Amniotic epithelial cell (primary cell): ENCODE measurements at regions not wholly inside any gene's neighbourhood (a gene's known extent, or its start where the extent isn't known, plus 50 kb on each side); places are given as distances from the start of the nearest gene placed in this dataset.

Experiments used
- DNase-seq: peaks from one replicate; pipeline ENCODE4 v3.0.0-alpha.2; 2010; ENCODE audit warnings: low read depth

- peak; percentile 52 for DNase-seq
Observed at GRCh38 chr5:93055561-93055960, 525.5 kb downstream of the NR2F1-AS1 start.

DNA sequence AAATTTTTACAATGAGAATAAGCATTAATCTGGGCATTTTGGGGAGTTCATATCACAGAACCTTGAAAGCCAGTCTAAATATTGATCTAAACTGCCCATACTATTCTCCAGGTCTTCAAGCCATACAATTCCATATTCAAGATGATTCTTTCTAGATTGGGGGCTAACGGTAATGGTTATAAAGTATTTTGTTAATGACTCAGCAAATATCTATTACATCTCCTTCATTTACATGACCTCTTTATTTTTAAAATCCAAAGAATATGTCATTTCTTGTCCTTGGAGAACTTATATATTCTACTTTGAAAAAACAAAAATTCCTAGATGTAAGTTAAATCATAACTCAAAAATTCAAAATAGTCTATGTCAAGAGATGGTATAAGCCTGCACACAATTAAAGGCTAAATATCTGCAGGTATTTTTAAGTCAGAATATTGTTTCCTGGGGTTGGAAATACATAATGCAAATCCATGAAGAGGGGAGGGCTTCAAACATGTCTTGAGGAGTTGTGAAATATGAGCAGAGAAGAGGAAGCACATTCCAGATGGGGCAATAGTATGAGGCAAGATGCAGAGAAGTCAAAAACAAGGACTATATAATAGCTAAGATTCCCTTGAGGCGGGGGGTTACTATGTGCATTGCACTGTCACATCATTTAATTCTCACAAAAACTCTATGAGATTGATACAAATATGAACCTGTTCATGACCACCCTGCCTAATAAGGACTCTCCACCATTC lies 526.4 kb downstream of the NR2F1-AS1 start:
- DNase-seq, result peak; percentile 93

DNA sequence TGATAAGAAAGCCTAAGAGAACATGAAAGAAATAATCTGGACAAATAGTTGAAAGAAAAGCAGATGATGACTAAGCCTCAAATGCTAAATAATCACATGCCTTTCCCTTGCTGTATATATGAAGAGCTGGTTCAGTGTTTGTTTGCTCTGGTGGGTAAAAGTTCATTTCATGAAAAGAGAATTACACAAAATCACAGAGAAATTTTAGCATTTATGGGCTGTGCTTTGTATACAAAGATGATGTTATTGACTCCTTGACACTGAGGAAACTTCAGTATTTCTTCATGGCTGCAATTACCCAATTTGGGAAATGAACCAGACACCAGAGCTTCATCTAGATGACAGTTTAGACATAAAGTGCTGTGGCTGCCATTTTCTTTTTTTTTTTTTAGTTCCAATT lies 527.2 kb downstream of the NR2F1-AS1 start:
- DNase-seq, result peak; percentile 77

DNA sequence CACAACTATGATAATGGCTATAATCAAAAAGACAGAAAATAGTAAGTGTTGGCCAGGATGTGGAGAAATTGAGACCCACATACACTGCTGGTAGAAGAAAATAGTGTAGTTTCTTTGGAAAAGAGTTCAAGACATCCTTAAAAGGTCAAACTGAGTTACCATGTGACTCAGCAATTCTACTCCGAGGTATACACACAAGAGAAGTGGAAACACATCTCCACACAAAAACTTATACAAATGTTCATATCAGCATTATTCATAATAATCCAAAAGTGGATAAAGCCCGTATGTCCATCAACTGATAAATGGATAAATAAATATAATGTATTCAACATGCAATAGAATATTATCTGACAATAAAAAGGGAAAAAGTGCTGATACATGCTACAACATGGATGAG lies 532.2 kb downstream of the NR2F1-AS1 start:
- DNase-seq, result no peak

- DNase-seq, result no peak
Observed at GRCh38 chr5:93044859-93045666, 536.0 kb downstream of the NR2F1-AS1 start.

DNA sequence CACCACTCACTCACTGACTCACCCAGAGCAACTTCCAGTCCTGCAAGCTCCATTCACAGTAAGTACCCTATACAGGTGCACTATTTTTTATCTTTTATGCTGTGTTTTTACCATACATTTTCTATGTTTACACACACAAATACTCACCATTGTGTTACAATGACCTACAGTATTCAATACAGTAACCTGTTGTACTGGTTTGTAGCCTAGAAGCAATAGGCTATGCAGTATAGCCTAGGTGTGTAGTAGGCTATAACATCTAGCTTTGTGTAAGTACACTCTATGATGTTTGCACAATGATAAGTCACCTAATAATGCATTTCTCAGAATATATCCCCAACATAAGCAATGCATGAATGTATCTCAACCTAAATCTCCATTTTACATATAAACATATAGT lies 541.1 kb downstream of the NR2F1-AS1 start:
- no peak for DNase-seq

DNA sequence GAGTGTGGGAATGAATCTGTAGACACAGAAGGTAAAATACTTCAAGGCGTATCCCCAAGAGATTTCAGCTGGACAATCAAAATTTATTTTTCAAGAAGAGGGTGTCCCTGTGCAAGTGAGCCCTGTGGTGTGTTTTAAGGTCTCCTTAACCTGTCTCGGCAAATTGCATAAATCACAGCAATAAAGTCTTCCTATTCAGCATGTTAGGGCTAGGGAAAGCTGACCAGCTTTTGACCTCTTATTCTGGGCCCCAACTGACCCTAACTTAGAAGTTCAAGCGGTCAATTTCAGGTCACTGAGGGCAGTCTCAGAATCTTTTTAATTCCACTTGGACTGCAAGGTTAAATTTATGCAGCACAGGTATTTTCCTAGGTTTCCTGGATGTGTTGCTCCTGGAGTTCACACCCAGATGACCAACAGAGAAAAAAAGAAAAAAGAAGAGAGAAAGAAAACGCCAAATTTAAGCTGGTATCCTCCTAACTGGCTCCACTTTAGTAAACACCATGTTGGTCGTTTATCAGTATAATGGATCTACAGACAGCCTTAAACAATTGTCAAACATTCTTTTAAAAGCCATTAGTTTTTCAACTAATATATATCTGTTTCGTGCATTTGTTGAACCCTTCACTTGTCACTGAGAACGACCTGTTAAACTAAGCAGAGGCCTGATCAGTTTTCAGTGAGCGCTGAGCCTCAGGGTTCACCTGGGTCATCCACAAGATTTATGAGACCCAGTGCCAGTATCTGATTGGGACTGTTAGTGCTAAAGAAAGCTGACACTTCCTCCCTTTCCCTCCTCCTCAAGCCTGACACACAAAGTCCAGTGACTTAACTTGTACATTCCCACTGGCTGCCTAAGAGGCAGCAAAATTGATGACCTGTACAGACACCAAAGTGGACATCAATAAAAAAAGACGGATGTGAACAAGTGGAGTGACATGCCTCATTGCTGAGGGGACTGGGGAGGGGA lies 546.1 kb downstream of the NR2F1-AS1 start:
- no peak for DNase-seq

GRCh38 chr5:93022796-93023447 lies 558.1 kb downstream of the NR2F1-AS1 start:
- DNase-seq, result peak; percentile 26

DNA sequence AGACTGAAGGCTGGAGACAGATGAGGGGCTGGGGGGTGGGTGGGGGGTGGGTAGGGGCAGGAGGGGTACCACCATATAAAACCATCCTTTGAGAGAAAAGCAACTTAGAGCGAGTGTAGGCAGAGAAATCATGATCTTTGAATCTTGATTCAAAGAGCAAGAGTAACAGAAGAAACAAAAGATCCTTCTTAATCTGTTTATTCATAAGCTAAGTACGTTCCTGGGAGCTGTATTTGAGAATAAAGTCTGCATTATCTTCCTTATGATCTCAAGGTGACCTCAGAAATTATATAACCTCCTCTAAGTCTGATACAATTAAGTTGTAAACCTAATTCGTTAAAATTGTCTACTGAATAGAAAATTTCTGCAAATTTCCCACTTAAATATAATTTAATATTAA lies 558.8 kb downstream of the NR2F1-AS1 start:
- no peak for DNase-seq

DNA sequence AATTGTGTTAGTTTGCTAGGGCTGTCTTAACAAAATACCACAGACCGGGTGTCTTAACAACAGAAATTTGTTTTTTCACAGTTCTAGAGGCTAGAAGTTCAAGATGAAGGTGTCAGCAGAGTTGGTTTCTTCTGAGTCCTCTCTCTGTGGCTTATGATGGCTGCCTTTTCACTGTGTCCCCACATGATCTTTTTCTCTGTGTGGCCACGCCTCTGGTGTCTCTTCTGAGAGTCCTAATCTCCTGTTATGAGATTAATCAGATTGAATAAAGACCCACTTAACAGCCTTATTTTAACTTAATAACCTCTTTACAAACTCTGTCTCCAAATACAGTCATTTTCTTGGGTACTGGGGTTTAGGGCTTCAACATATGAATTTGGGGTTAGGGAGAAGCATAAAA lies 561.1 kb downstream of the NR2F1-AS1 start:
- no peak for DNase-seq

GRCh38 chr5:93018461-93018860 lies 562.6 kb downstream of the NR2F1-AS1 start:
- peak; percentile 19 for DNase-seq

DNA sequence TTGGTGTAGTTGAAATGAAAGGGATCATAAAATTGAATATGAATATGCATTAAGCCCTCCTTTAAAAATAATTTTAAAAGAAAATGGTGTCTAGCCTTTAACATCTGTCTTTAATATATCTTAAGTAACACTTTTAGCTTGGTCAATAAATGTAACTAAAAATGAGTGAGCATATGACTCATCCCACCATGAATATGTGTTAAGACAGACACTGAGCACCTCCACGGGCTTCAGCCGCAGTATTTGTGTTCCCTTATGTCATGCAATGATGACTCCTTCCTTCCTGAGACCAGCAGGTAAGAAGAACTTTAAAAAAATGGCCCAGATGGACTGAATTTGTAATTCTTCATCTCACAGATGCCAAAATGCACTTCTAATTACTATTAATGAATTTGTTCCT lies 563.2 kb downstream of the NR2F1-AS1 start:
- peak; percentile 46 for DNase-seq

DNA sequence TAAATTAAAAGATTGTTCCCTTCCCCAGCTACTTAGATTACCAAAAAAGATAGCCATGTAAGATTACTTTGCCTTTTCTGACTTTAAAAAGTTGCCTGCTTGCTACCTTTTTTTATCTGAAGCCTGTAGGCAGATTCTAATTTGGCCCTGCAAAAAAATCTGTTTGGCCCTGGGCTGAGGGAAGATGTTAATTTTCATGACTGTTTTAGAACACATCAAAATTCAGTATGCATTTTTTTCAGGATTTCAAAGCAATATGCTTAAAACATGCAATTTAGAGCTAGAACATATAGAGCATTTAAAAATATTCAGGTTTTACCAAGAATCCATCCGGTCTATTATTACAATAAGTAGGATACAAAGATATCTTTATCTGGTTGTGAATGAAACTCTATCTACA lies 563.6 kb downstream of the NR2F1-AS1 start:
- no peak for DNase-seq

GRCh38 chr5:93010616-93011015 lies 570.4 kb downstream of the NR2F1-AS1 start:
- no peak for DNase-seq

DNA sequence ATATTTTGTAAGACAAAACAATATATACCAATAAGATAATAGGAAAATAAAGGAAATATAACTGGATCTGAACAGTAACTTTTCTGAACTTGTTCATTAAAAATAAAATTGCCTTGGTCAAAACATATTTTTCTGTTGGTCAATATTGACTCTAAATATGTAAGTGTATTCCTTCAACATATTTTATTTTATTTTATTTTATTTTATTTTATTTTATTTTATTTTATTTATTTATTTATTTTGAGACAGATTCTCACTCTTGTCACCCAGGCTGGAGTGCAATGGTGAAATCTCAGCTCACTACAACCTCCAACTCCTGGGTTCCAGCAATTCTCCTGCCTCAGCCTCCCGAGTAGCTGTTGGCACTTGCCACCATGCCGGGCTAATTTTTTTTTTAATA lies 571.0 kb downstream of the NR2F1-AS1 start:
- no peak for DNase-seq

GRCh38 chr5:93008502-93009207 lies 572.4 kb downstream of the NR2F1-AS1 start:
- DNase-seq, result peak; percentile 24

DNA sequence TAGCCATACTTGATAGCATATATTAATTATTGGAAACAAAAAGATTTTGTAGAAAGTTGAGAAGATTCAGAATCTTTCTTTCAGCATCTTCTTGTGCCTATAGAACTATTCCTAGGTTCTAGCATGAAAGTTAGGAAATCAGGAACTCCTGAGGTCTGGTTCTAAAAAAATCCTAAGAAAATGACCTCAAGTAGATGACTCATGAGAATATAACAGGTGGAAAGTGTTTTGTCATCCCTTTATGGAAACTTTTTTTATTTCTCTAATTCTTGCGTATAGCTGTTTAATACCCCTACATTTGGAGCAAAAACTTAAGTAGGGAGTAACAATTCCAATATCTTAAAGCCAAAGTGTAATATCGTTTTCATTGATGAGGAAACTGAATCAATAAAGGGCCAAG lies 574.1 kb downstream of the NR2F1-AS1 start:
- peak; percentile 8 for DNase-seq

GRCh38 chr5:92998456-92998855 lies 582.6 kb downstream of the NR2F1-AS1 start:
- no peak for DNase-seq

DNA sequence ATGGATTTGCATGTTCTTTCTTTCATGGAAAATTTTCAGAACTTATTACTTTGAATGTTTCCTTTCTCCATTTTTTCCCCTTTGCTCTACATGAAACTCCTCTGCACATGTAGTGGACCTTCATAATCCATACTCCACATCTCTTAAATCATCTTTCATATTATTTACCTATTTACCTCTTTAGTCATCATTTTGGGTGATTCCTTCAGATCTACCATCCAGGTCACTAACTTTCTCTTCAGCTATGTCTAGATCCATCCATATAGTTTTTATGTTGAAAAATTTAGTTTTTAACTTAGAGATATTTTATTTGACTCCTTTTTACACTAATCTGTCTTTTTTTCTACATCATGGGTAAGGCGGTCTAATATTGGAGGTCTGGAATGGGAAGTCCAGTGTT lies 586.6 kb downstream of the NR2F1-AS1 start:
- DNase-seq, result no peak

DNA sequence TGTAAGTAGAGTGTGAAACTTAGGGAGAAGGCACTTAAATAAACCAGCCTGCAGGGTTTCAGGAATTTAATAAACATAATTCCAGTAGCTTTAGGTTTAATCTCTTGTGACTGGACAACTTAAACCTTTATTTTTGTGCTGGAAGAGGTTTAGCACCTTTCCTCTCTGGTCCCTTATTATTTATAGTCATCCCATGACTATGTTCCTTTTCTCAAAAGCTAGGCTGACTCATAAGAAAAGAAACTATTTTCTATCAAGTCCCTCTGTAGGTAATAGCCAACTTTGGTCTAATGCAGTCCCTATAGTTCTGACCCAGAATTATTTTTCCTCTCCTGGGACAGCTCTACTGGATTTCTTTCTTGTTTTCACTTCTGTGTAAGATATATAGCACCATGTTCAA lies 588.9 kb downstream of the NR2F1-AS1 start:
- DNase-seq, result no peak

GRCh38 chr5:92991581-92992067 lies 589.4 kb downstream of the NR2F1-AS1 start:
- DNase-seq, result no peak
